Stomach (tissue), 4 donors: ENCODE measurements at regions not wholly inside any gene's neighbourhood (a gene's known extent, or its start where the extent isn't known, plus 50 kb on each side); places are given as distances from the start of the nearest gene placed in this dataset.
"Not testable (repeated sequence)": the region's sequence is repeated elsewhere in the genome, so short reads cannot be mapped to it uniquely, and the experiment has no call there.

Source experiments
- EP300 ChIP-seq: sonication (generic); formaldehyde crosslinking; IDR thresholded peaks from one replicate; pipeline ENCODE4 v1.6.1; 2017; ENCODE audit warnings: antibody characterized with exemption
- POLR2AphosphoS5 ChIP-seq, 3 donors: sonication (generic); formaldehyde crosslinking; IDR thresholded peaks; one replicate each; pipeline ENCODE4 v1.6.1; 2016; ENCODE audit warnings: antibody characterized with exemption in 3 of 3
- TF ChIP-seq, protein P1 (sequence below), 7 experiments: fragments of 450-650 bp in 4 of 7; fragments of 200-600 bp in 3 of 7; sonication (generic) in 3 of 7; IDR thresholded peaks; one replicate each; pipeline ENCODE4 v1.5.1; 2016 to 2019; ENCODE audit warnings: antibody characterized with exemption in 7 of 7, control low read depth in 2 of 7, mild to moderate bottlenecking in 1 of 7

GRCh38 chr16:29135098-29135497, 150.2 kb downstream of the LAT start:
- TF ChIP-seq, protein P1, sequence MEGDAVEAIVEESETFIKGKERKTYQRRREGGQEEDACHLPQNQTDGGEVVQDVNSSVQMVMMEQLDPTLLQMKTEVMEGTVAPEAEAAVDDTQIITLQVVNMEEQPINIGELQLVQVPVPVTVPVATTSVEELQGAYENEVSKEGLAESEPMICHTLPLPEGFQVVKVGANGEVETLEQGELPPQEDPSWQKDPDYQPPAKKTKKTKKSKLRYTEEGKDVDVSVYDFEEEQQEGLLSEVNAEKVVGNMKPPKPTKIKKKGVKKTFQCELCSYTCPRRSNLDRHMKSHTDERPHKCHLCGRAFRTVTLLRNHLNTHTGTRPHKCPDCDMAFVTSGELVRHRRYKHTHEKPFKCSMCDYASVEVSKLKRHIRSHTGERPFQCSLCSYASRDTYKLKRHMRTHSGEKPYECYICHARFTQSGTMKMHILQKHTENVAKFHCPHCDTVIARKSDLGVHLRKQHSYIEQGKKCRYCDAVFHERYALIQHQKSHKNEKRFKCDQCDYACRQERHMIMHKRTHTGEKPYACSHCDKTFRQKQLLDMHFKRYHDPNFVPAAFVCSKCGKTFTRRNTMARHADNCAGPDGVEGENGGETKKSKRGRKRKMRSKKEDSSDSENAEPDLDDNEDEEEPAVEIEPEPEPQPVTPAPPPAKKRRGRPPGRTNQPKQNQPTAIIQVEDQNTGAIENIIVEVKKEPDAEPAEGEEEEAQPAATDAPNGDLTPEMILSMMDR (IDR thresholded peaks at IDR 0.05): not testable (repeated sequence)
- TF ChIP-seq POLR2AphosphoS5 (IDR thresholded peaks at IDR 0.05); EP300: not testable (repeated sequence)
